Spleen (tissue), 11 donors: ENCODE measurements at regions not wholly inside any gene's neighbourhood (a gene's known extent, or its start where the extent isn't known, plus 50 kb on each side); places are given as distances from the start of the nearest gene placed in this dataset.

ENCODE experiments used
- DNase-seq: peaks from one replicate; pipeline ENCODE4 v3.0.0-alpha.2; 2020
- H3K27ac ChIP-seq, 8 donors: fragments of 200-600 bp; sonication (generic) in 7 of 8; 1 replicate in 4 of 8; 2 replicates in 4 of 8; pipeline versions ENCODE4 v1.5.0 to v1.8.0; 2016 to 2021; ENCODE audit warnings: inconsistent platforms in 4 of 8, mild to moderate bottlenecking in 4 of 8, moderate library complexity in 1 of 8
- H3K27me3 ChIP-seq, 7 donors: fragments of 200-600 bp; sonication (generic) in 6 of 7; replicated peaks in 1 of 7; 1 replicate in 4 of 7; 2 replicates in 3 of 7; pipeline versions ENCODE4 v1.5.0 to v1.8.0; 2016 to 2021; ENCODE audit warnings: inconsistent platforms in 3 of 7, mild to moderate bottlenecking in 1 of 7
- H3K36me3 ChIP-seq, 6 donors: fragments of 200-600 bp; sonication (generic) in 5 of 6; 1 replicate in 4 of 6; 2 replicates in 2 of 6; pipeline versions ENCODE4 v1.5.0 to v1.8.0; 2016 to 2021; ENCODE audit warnings: inconsistent platforms in 2 of 6
- H3K4me1 ChIP-seq, 6 donors: fragments of 200-600 bp; sonication (generic) in 5 of 6; 1 replicate in 3 of 6; 2 replicates in 3 of 6; pipeline versions ENCODE4 v1.5.0 to v1.8.0; 2016 to 2021; ENCODE audit warnings: inconsistent platforms in 3 of 6
- H3K4me3 ChIP-seq, 8 donors: fragments of 200-600 bp; sonication (generic) in 7 of 8; 1 replicate in 4 of 8; 2 replicates in 4 of 8; pipeline versions ENCODE4 v1.5.0 to v1.8.0; 2016 to 2021; ENCODE audit warnings: inconsistent platforms in 4 of 8, mild to moderate bottlenecking in 4 of 8, moderate library complexity in 2 of 8
- H3K9me3 ChIP-seq, 8 donors: fragments of 200-600 bp; sonication (generic) in 7 of 8; 1 replicate in 4 of 8; 2 replicates in 4 of 8; pipeline versions ENCODE4 v1.5.0 to v1.8.0; 2016 to 2021; ENCODE audit warnings: inconsistent platforms in 4 of 8
- CTCF ChIP-seq, 11 experiments: fragments of 200-600 bp in 7 of 11; fragments of 450-650 bp in 4 of 11; sonication (generic) in 4 of 11; IDR thresholded peaks in 8 of 11; conservative IDR thresholded peaks in 3 of 11; 1 replicate in 7 of 11; 2 replicates in 4 of 11; pipeline versions ENCODE4 v1.4.0 to v1.8.0; 2016 to 2021; ENCODE audit warnings: antibody characterized with exemption in 11 of 11, inconsistent platforms in 4 of 11, mild to moderate bottlenecking in 1 of 11
- POLR2A ChIP-seq, 3 donors: fragments of 450-650 bp; IDR thresholded peaks; one replicate each; pipeline ENCODE4 v1.5.1; 2017; ENCODE audit warnings: antibody characterized with exemption in 3 of 3, mild to moderate bottlenecking in 1 of 3
- POLR2AphosphoS5 ChIP-seq, 3 donors: sonication (generic); formaldehyde crosslinking; IDR thresholded peaks; one replicate each; pipeline ENCODE4 v1.5.1; 2017; ENCODE audit warnings: antibody characterized with exemption in 3 of 3
- WGBS, 5 donors: extraction: QIAGEN DNeasy Blood & Tissue Kit in 3 of 5; methylation state at CpG; one replicate each; pipeline versions ENCODE4 v1.1.5 to v1.1.7; 2013 to 2018; 5-methylcytosine and 5-hydroxymethylcytosine counted together
- intact Hi-C: fragments of 100-400 bp; cut with DNase I; formaldehyde crosslinking; loops from one replicate; pipeline ENCODE4 v1.15.0; 2023; ENCODE audit warnings: low total_unique reads
- donor health status: healthy with polysubstance abuse.
- donor health status: DM: no; HTN: no; CAD: no; lungs with moderate emphysema.
- donor health status: DM: no; HTN: no; CAD: no.
- donor health status: Bipolar disorder and iron deficiency.
- donor health status: healthy.
- donor health status: DM: no; HTN: no; CAD: no.
- donor health status: DM: yes; HTN: yes; CAD: no.

- no peak for TF ChIP-seq POLR2A (IDR thresholded peaks at IDR 0.05)
- Histone ChIP-seq H3K27ac (no peak overlapping the region), H3K4me1 (no peaks in the 10 kb centered on the region), H3K4me3 (no peak overlapping the region), H3K27me3 (no peaks in the 10 kb centered on the region), H3K9me3 (no peaks in the 10 kb centered on the region), H3K36me3 (no peaks in the 10 kb centered on the region)
- DNase-seq, result no peak
- WGBS, 5 donors, result 79 to 95% (median 86%) methylated on average over 2 of the region's 2 CpGs
- intact Hi-C loops, result no loop called here
Observed at GRCh38 chr4:99755223-99755944, 61.2 kb upstream of the DAPP1 start.

- WGBS, 5 donors, result 44 to 73% (median 61%) methylated on average over 2 of the region's 2 CpGs
- DNase-seq, result no peak
Observed at GRCh38 chr4:99754756-99755155, 61.9 kb upstream of the DAPP1 start.

GRCh38 chr4:99753931-99754330, 62.7 kb upstream of the DAPP1 start:
- 78 to 86% (median 81%) methylated on average over 2 of the region's 2 CpGs for WGBS, 5 donors
- no peak overlapping the region for H3K27ac ChIP-seq
- no peak for DNase-seq
- H3K9me3 ChIP-seq, result no peaks in the 10 kb centered on the region
- H3K36me3 ChIP-seq, result no peaks in the 10 kb centered on the region
- no peak for TF ChIP-seq POLR2AphosphoS5 (IDR thresholded peaks at IDR 0.05)
- TF ChIP-seq POLR2A (IDR thresholded peaks at IDR 0.05), result no peak
- H3K4me3 ChIP-seq, result no peak overlapping the region
- H3K27me3 ChIP-seq, result no peaks in the 10 kb centered on the region
- H3K4me1 ChIP-seq, result no peaks in the 10 kb centered on the region
- intact Hi-C loops, result no loop called here

More at GRCh38 chr4:99754756-99755155, 61.9 kb upstream of the DAPP1 start:
- Histone ChIP-seq H3K36me3 (no peaks in the 10 kb centered on the region), H3K4me3 (no peak overlapping the region), H3K4me1 (no peaks in the 10 kb centered on the region), H3K27me3 (no peaks in the 10 kb centered on the region), H3K27ac (no peak overlapping the region), H3K9me3 (no peaks in the 10 kb centered on the region)
- no peak for TF ChIP-seq POLR2A (IDR thresholded peaks at IDR 0.05)
- TF ChIP-seq POLR2AphosphoS5 (IDR thresholded peaks at IDR 0.05), result no peak
- TF ChIP-seq CTCF (IDR thresholded peaks at IDR 0.05 in 8 of 11, conservative IDR thresholded peaks at IDR 0.05 in 3 of 11), result no peak
- intact Hi-C loops, result no loop called here

- H3K4me1 ChIP-seq, result no peaks in the 10 kb centered on the region
- H3K27ac ChIP-seq, result no peak overlapping the region
- intact Hi-C loops, result no loop called here
- TF ChIP-seq POLR2A (IDR thresholded peaks at IDR 0.05) (no peak), CTCF (IDR thresholded peaks at IDR 0.05 in 8 of 11, conservative IDR thresholded peaks at IDR 0.05 in 3 of 11) (no peak), POLR2AphosphoS5 (IDR thresholded peaks at IDR 0.05) (no peak)
- no peaks in the 10 kb centered on the region for H3K36me3 ChIP-seq
- DNase-seq, result no peak
- no peak overlapping the region for H3K4me3 ChIP-seq
- H3K27me3 ChIP-seq, result no peaks in the 10 kb centered on the region
- 70 to 81% (median 77%) methylated on average over 4 of the region's 4 CpGs for WGBS, 5 donors
- no peaks in the 10 kb centered on the region for H3K9me3 ChIP-seq
Observed at GRCh38 chr4:99749445-99750391, 66.9 kb upstream of the DAPP1 start.

GRCh38 chr4:99746443-99746842, 70.2 kb upstream of the DAPP1 start:
- TF ChIP-seq POLR2A (IDR thresholded peaks at IDR 0.05) (no peak), POLR2AphosphoS5 (IDR thresholded peaks at IDR 0.05) (no peak), CTCF (IDR thresholded peaks at IDR 0.05 in 8 of 11, conservative IDR thresholded peaks at IDR 0.05 in 3 of 11) (no peak)
- no peaks in the 10 kb centered on the region for H3K27me3 ChIP-seq
- H3K9me3 ChIP-seq, result no peaks in the 10 kb centered on the region
- no peaks in the 10 kb centered on the region for H3K4me1 ChIP-seq
- no peak overlapping the region for H3K27ac ChIP-seq
- no peak for DNase-seq
- WGBS, 5 donors, result 87 to 95% (median 90%) methylated on average over 1 of the region's 1 CpG
- intact Hi-C loops, result no loop called here
- no peak overlapping the region for H3K4me3 ChIP-seq
- H3K36me3 ChIP-seq, result no peaks in the 10 kb centered on the region
